Suppressor macrophage (primary cell): ENCODE measurements at regions not wholly inside any gene's neighbourhood (a gene's known extent, or its start where the extent isn't known, plus 50 kb on each side); places are given as distances from the start of the nearest gene placed in this dataset.

ENCODE experiments used
- DNase-seq, 4 experiments: peaks; one replicate each; pipeline ENCODE4 v3.0.0-alpha.2; 2020 to 2022

- no peak for DNase-seq
These were observed 61.6 kb upstream of the GYPA start for GRCh38 chr4:144202081-144202480.

GRCh38 chr4:144203155-144203554, 62.6 kb upstream of the GYPA start:
- DNase-seq: no peak

GRCh38 chr4:144204431-144204830, 63.9 kb upstream of the GYPA start:
- no peak for DNase-seq

DNA sequence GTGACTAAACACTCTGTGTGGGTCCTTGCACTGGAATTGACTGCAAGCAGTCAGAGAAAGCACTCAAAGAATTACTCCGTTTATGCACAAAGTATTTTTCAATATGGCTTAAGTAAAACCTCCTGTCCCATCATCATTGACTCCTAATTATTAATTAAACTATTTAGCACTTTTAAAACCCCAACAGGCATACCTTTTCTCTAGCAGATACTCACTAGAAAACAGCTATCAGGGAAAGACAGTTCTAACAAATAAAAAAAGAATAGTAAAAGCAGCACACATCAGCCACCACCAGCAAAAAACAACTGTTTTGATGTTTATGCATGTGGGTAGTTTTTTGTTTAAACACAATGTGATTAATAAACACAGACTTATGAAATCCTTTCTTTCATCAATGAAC, 66.2 kb upstream of the GYPA start:
- no peak for DNase-seq

- peak; percentile 3 to 20 (median 4) for DNase-seq
These were observed 67.6 kb upstream of the GYPA start for GRCh38 chr4:144208074-144208473.

- DNase-seq: no peak
These were observed 69.0 kb upstream of the GYPA start for GRCh38 chr4:144209491-144209890.

GRCh38 chr4:144213371-144213770, 72.9 kb upstream of the GYPA start:
- no peak for DNase-seq

GRCh38 chr4:144223149-144223548, 82.6 kb upstream of the GYPA start:
- DNase-seq: no peak

GRCh38 chr4:144223661-144224060, 83.1 kb upstream of the GYPA start:
- no peak for DNase-seq

DNA sequence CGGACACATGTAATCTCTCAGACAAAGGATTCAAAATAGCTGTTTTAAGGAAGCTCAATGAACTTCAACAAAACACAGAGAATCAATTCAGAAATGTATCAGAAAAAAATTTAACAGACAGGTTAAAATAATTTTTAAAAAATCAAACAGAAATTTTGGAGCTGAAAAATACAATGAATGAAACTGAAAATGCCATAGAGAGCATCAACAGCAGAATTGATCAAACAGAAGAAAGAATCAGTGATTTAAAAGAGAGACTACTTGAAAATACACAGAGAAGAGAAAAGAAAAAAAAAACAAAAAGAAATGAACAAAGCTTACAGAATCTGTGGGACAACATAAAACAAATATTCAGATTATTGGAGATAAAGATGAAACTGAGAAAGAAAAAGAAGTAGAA, 118.8 kb upstream of the GYPA start:
- DNase-seq: no peak

DNA sequence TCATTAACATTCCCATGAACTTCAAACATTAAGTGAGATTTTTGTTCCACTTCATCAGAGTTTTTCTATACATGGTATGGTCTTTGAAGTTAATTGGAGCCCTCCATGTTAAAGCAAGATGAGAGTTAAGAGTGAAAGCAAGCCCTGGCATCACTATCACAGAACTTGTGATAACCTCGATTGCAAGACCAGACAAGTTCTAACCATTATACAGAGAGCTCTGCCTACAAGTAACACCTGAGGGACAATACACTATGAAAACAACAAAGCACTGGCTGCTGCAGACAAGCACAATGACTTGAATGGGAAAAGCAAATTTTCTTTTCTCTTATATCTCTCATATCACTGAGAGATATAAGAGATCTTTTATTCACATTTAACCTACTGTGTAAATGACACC, 126.6 kb upstream of the GYPA start:
- no peak for DNase-seq

DNA sequence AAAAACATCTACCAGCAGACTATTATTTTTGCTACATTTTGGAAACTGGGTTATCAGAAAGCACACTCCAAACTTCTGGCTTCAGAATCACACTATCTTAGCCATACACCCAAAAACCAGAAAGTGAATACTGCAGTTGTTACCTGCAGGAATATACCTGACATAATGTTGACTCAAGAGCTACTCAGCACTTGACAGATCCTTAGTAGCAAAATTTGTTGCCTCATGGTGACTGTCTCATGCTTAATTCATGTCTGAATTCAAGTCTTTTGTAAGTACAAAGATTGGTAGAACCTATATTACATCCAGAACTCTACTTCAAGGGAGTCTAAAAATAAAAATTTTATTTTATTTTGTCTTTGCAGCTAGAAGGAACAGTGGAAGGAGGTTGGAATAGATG, 140.2 kb upstream of the GYPA start:
- DNase-seq: no peak

GRCh38 chr4:144283526-144283925, 143.0 kb upstream of the GYPA start:
- DNase-seq: no peak

GRCh38 chr4:144284026-144284425, 143.5 kb upstream of the GYPA start:
- DNase-seq: no peak

DNA sequence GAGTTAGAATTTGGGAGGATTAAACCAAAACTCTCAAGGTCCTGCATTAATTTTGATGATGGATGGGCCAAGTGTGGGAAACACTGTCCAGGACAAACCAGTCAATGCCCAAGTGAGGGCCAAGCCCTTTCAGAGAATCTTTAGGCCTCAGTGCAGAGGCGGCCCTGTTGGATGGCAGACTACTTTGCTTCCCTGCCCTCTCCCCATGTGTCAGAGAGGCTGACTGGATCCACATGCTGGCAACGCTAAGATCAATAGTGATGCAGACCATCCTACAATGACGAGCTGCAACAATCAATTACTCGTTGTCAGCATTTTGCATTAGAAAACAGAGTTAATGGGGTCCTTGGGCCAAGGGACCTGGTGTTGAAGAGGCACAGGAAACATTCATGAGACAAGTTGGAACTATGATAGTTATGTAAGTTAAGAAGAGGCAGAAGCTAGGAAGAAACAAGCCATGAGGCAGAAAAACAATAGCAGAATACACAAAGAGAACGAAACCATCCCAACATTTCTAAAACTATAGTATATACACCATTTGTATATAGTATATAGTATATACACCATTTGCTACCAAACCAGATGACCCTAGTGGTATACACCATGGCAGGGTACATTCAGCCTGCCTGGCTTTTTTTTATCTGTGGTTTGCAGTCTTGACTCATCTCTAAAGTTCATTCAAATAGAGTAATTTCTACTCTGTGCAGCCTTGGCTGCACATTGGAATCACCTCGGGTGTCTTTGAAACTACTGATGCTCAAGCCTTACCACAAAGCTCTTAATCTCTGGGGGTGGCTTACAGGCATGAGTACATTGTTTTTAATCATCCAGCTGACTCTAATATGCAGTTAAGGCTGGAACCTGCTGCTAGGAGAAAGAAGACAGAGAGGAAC, 147.7 kb upstream of the GYPA start:
- DNase-seq: no peak

GRCh38 chr4:144289667-144290428, 149.3 kb upstream of the GYPA start:
- DNase-seq: no peak

- DNase-seq: no peak
These were observed 150.6 kb upstream of the GYPA start for GRCh38 chr4:144291164-144291563.

- no peak for DNase-seq
These were observed 153.7 kb upstream of the GYPA start for GRCh38 chr4:144294211-144294610.

DNA sequence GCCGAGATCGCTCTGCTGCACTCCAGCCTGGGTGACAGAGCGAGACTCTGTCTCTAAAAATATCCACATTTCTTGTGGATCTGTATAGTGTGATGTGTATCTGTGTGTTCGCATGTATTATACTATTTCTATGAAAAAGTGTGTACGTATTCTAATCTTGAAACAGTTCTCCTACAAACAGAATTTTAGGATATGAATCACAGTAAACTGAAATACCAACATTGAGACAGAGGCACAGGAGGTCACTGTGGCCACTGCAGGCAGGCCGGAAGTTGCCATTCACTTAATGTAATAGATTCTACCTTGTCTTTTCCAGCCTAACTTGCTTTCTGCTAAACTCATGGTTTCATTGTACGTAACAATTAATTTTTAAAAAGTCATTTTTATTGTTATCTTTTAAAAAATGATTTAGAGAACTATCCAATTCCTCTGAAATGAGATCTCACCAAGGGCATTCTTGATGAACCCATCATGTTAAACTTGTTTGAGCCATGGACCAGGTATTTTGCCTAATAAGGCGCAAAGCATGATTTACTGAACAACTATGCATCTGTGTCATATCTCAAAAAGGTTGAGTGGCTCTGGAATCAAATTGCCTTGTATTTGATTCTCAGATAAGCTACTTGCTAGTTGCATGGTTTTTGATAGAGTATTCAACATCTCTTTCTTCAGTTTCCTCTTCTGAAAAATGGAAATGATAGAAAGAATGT, 154.9 kb upstream of the GYPA start:
- DNase-seq: no peak

DNA sequence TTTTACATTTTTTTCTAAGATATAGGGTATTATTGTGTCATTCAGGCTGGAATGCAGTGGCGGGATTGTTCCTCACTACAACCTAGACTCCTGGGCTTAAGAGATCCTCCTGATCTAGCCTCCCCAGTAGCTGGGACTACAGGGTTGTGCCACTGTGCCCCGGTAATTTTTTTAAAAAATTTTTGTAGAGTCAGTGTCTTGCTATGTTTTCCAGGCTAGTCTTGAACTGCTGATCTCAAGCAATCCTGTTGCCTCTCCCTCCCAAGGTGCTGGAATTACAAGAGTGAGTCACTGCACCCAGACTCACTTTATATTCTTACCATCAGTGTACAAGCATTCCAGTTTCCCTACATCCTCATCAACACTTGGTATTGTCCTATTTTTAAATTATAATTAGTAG, 156.4 kb upstream of the GYPA start:
- DNase-seq: no peak

DNA sequence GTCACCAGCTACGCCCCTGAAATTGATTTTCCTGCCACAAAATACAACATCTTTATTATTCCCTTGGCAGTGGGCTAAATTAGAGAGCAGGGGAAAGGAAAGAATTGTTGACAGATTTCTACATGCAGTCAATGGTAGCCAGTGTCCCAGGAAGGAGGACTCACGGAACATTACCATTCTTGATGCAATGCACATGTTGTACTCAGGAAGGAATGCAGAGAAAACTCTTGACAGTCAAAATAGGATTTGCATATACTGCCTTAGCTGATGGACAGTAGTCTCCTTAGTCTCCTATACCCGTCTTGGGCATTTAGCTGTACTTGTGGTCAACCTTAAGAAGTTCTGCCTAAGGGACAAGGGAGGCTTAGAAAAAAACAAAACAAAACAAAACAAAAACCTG, 158.0 kb upstream of the GYPA start:
- no peak for DNase-seq

DNA sequence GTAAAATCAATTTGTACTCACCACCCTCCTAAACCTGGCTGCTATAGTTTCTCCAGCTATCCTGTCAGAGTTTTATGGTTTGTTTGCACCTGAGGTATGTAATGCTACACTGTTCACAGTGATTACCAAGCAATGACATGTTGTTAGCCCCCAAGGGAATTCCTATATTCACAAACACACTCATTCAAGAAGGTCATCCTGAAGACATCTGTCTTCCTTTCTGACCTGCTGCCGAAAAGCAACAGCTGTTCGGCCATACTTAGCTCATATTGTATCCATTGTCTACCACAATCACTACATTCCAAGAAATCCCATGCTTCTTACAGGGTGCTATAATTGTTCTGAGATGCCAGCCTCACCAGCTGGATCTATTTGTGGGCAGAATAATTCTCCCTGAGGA, 160.1 kb upstream of the GYPA start:
- DNase-seq: no peak
